A549 (cell line): ENCODE measurements at regions not wholly inside any gene's neighbourhood (a gene's known extent, or its start where the extent isn't known, plus 50 kb on each side); places are given as distances from the start of the nearest gene placed in this dataset.

Source experiments
- ATAC-seq, 2 experiments: fragments of 200-7000 bp in 1 of 2; fragments of >200 bp in 1 of 2; cut with Nextera tagmentation in 1 of 2; cut with Tn5 transposase in 1 of 2; 3 replicates each; pipeline versions ENCODE4 v1.8.0 to v1.9.1; 2018 to 2020; ENCODE audit warnings: mild to moderate bottlenecking in 1 of 2, moderate library complexity in 1 of 2
- CTCF ChIA-PET: fragments of 300-600 bp; sonication (Branson Sonifier 250); formaldehyde crosslinking; extraction: SDS; loops from one replicate; lab custom pipeline; 2021; ENCODE audit warnings: antibody characterized with exemption, inconsistent platforms; lab: Yijun Ruan, JAX
- POLR2A ChIA-PET: fragments of 350-600 bp; formaldehyde crosslinking; extraction: SDS; loops from one replicate; lab custom pipeline; 2021; ENCODE audit warnings: antibody characterized with exemption, inconsistent platforms; lab: Yijun Ruan, JAX
- DNase-seq, 2 experiments: peaks; one replicate each; pipeline versions ENCODE4 v3.0.0 to v3.0.0-alpha.2; 2011 to 2016; ENCODE audit warnings: low read depth in 1 of 2, low spot score in 1 of 2
- FAIRE-seq: peaks from 2 replicates; lab custom pipeline; 2011; peaks lifted over from hg19 to GRCh38; lab: Jason Lieb, UNC
- H3K27ac ChIP-seq, 2 experiments: fragments of >200 bp; sonication (Bioruptor Twin); formaldehyde crosslinking; 3 replicates each; pipeline ENCODE4 v1.5.1; 2016 to 2017
- H3K4me1 ChIP-seq: fragments of >200 bp; sonication (Bioruptor Twin); formaldehyde crosslinking; 3 replicates; pipeline ENCODE4 v1.6.1; 2016
- H3K4me2 ChIP-seq: fragments of >200 bp; sonication (Bioruptor Twin); formaldehyde crosslinking; 3 replicates; pipeline ENCODE4 v1.6.1; 2016
- H3K4me3 ChIP-seq: fragments of >200 bp; sonication (Bioruptor Twin); formaldehyde crosslinking; 3 replicates; pipeline ENCODE4 v1.5.1; 2016
- H3K9me3 ChIP-seq: fragments of >200 bp; sonication (Bioruptor Twin); formaldehyde crosslinking; 3 replicates; pipeline ENCODE4 v1.6.1; 2016
- BHLHE40 ChIP-seq: IDR thresholded peaks from 2 replicates; pipeline ENCODE4 v1.6.1; 2012; ENCODE audit warnings: low read depth, low read length, inconsistent platforms
- CTCF ChIP-seq: fragments of >200 bp; sonication (Bioruptor Twin); formaldehyde crosslinking; IDR thresholded peaks from 3 replicates; pipeline ENCODE4 v1.5.1; 2016
- FOXS1 ChIP-seq: fragments of 250-450 bp; sonication (Bioruptor Pico); IDR thresholded peaks from 2 replicates; pipeline ENCODE4 v1.5.0; 2020; ENCODE audit warnings: mild to moderate bottlenecking, moderate library complexity
- HDAC2 ChIP-seq: fragments of 200-600 bp; sonication (generic); IDR thresholded peaks from 2 replicates; pipeline ENCODE4 v1.6.1; 2016
- HMGXB4 ChIP-seq: fragments of 250-450 bp; sonication (Bioruptor Pico); IDR thresholded peaks from 2 replicates; pipeline ENCODE4 v1.5.0; 2021; ENCODE audit warnings: mild to moderate bottlenecking, moderate library complexity, borderline replicate concordance
- JUN ChIP-seq, 2 experiments: fragments of >200 bp; sonication (Bioruptor Twin); formaldehyde crosslinking; IDR thresholded peaks; 2 replicates in 1 of 2; 3 replicates in 1 of 2; pipeline ENCODE4 v1.6.1; 2016 to 2017
- JUNB ChIP-seq: fragments of >200 bp; sonication (Bioruptor Twin); formaldehyde crosslinking; IDR thresholded peaks from 2 replicates; pipeline ENCODE4 v1.6.1; 2016
- MYC ChIP-seq: IDR thresholded peaks from 2 replicates; pipeline ENCODE4 v1.6.1; 2012; ENCODE audit warnings: mild to moderate bottlenecking, inconsistent platforms, low read length, improper control_type of control experiment, borderline replicate concordance
- NPAS2 ChIP-seq: fragments of 250-450 bp; sonication (Bioruptor Pico); IDR thresholded peaks from 2 replicates; pipeline ENCODE4 v1.8.0; 2022; ENCODE audit warnings: mild to moderate bottlenecking, moderate library complexity, borderline replicate concordance
- PHF8 ChIP-seq: fragments of 200-600 bp; sonication (generic); IDR thresholded peaks from 2 replicates; pipeline ENCODE4 v1.6.1; 2016; ENCODE audit warnings: low read depth, mild to moderate bottlenecking, antibody characterized with exemption, moderate library complexity, borderline replicate concordance
- POLR2A ChIP-seq: IDR thresholded peaks from 2 replicates; pipeline ENCODE4 v1.6.1; 2012; ENCODE audit warnings: mild to moderate bottlenecking, low read length
- POLR2AphosphoS2 ChIP-seq: conservative IDR thresholded peaks from 2 replicates; pipeline ENCODE4 v1.6.1; 2012; ENCODE audit warnings: low read length, improper control_type of control experiment, inconsistent platforms
- RNF2 ChIP-seq: fragments of 200-600 bp; sonication (generic); IDR thresholded peaks from 2 replicates; pipeline ENCODE4 v1.6.1; 2016; ENCODE audit warnings: low read depth, mild to moderate bottlenecking, antibody characterized with exemption, moderate library complexity, borderline replicate concordance
- SMC3 ChIP-seq: fragments of >200 bp; sonication (Bioruptor Twin); formaldehyde crosslinking; IDR thresholded peaks from 3 replicates; pipeline ENCODE4 v1.6.1; 2018; ENCODE audit warnings: inconsistent platforms
- TFCP2L1 ChIP-seq: fragments of 250-450 bp; sonication (Bioruptor Pico); IDR thresholded peaks from 2 replicates; pipeline ENCODE4 v1.5.0; 2021; ENCODE audit warnings: mild to moderate bottlenecking
- ZFP36 ChIP-seq: fragments of 450-650 bp; IDR thresholded peaks from 2 replicates; pipeline ENCODE4 v1.6.1; 2014; ENCODE audit warnings: borderline replicate concordance; ENCODE audit not compliant: partially characterized antibody
- ZSCAN20 ChIP-seq: fragments of 250-450 bp; sonication (Bioruptor Pico); IDR thresholded peaks from 2 replicates; pipeline ENCODE4 v1.8.0; 2022; ENCODE audit warnings: mild to moderate bottlenecking, moderate library complexity
- WGBS: methylation state at CpG from one replicate; pipeline ENCODE4 v1.1.6; 2017; ENCODE audit errors: missing lambda C conversion rate; 5-methylcytosine and 5-hydroxymethylcytosine counted together
- TF ChIP-seq, protein P1 (sequence below): IDR thresholded peaks from 2 replicates; pipeline ENCODE4 v1.6.1; 2012

DNA sequence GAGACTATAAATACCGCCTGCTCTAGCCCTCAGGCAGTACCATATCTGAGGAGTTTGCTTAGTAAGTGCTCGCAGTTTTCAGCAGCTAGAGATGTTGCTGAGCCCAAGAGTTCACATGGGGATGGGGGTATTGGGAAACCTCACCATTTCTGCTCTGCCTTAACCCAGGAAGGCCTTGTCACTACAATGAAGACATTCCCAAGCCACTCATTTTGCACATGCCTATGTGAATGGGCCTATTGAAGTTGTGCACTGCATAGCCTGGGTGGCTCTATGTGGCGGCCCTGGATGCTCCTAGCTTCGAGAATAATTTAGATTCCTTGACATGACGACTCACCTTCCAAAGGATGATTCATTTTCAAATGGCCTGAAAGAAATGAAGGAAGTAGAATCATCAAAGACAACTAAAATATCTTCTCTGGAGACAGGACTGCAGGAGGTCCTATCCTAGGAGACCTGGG, 163.4 kb downstream of the ADAMTS15 start (continued):
- TF ChIP-seq HMGXB4 (CRISPR knock-in tag) = no peak
- no peak for TF ChIP-seq CTCF
- TF ChIP-seq POLR2AphosphoS2 = no peak
- TF ChIP-seq, protein P1, sequence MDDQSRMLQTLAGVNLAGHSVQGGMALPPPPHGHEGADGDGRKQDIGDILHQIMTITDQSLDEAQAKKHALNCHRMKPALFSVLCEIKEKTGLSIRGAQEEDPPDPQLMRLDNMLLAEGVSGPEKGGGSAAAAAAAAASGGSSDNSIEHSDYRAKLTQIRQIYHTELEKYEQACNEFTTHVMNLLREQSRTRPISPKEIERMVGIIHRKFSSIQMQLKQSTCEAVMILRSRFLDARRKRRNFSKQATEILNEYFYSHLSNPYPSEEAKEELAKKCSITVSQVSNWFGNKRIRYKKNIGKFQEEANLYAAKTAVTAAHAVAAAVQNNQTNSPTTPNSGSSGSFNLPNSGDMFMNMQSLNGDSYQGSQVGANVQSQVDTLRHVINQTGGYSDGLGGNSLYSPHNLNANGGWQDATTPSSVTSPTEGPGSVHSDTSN = no peak
- TF ChIP-seq POLR2A = no peak

DNA sequence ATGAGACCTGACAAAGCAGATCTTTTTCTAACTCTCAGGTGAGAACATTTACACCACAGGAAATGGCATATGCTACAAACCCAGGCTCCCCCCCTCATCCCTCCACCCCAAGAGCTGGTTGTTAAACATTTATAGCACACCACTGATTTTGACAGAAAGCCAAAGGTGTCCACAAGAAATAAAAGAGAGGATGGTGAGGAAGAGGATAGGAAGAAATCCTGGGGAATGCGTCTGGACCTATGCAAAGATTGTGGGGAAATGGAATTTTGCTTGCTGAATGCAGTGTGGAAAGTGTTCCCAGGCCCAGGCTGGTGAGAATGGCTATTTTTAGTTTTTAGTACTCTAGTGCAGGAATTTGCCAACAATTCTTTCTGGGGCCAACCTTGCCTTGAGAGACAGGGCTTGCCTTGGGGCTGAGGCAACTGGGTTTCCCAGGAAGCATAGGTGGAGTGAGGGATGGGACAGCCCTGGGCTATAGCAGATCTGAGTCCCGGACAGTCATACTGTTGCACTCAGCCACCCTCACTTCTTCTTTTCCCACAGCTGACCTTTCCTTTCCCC, 163.9 kb downstream of the ADAMTS15 start:
- peak; percentile 28 to 50 for DNase-seq
- FAIRE-seq = peak; percentile 59
- POLR2A ChIA-PET = no interaction called here
- peak; percentile 68 to 74 for ATAC-seq
- TF ChIP-seq JUNB = peak; percentile 8; the same call in 1 of the 2 replicates
- TF ChIP-seq BHLHE40 = no peak
- H3K9me3 ChIP-seq = no peaks in the 10 kb centered on the region
- CTCF ChIA-PET = interaction anchor here (0.8 to 2.3 kb wide), 2 partner anchors 19 to 24 kb away, joined by 3 to 8 read pairs; no protein-coding TSS in a partner anchor
- H3K4me3 ChIP-seq = no peak overlapping the region
- H3K27ac ChIP-seq = peak overlapping the region; percentile 77 to 87
- peak overlapping the region; percentile 50 for H3K4me2 ChIP-seq
- 27% methylated on average over 2 of the region's 2 CpGs for WGBS
- H3K4me1 ChIP-seq = peaks cover 28% of the 10 kb centered on the region

GRCh38 chr11:130613396-130613795, 165.0 kb downstream of the ADAMTS15 start:
- ChIA-PET POLR2A (no interaction called here), CTCF (interaction anchor here (0.8 to 2.3 kb wide), 2 partner anchors 18 to 23 kb away, joined by 3 to 8 read pairs; no protein-coding TSS in a partner anchor)
- Histone ChIP-seq H3K27ac (peak overlapping the region; percentile 77 to 87), H3K4me2 (no peak overlapping the region), H3K4me3 (no peak overlapping the region), H3K4me1 (peaks cover 28% of the 10 kb centered on the region), H3K9me3 (no peaks in the 10 kb centered on the region)
- FAIRE-seq (no peak), ATAC-seq (no peak), DNase-seq (no peak)
- 99% methylated on average over 4 of the region's 4 CpGs for WGBS
- no peak for TF ChIP-seq ZFP36
- TF ChIP-seq SMC3 = no peak
- TF ChIP-seq RNF2 = no peak
- TF ChIP-seq POLR2AphosphoS2 = no peak
- no peak for TF ChIP-seq HDAC2

DNA sequence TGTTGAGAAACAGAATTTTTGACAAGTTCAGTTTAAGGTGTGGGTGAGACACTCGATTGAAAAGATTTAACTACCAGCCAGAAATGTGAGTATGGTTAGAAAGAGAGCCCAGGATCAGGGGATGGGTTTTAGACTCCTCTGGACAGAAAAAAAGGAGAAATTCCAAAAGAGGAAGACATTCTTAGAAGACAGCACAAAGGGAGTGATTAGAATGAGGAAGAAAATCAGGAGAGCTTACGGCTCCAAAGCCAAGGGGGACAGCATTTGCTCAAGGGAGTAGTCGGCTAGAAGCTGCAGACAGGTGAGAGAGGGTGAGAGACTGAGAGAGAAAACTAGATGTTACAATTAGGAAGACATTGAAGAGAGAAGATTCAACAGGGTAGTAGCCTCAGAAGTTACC, 166.1 kb downstream of the ADAMTS15 start:
- H3K27ac ChIP-seq = no peak overlapping the region; a peak in 1 of 6 replicates
- 77% methylated on average over 3 of the region's 3 CpGs for WGBS
- no peak overlapping the region for H3K4me2 ChIP-seq
- TF ChIP-seq PHF8 (no peak), ZSCAN20 (CRISPR knock-in tag) (no peak), POLR2A (no peak), NPAS2 (CRISPR knock-in tag) (no peak), FOXS1 (CRISPR knock-in tag) (no peak), JUNB (no peak), CTCF (no peak), TFCP2L1 (CRISPR knock-in tag) (no peak), MYC (no peak), JUN (IDR thresholded peaks at IDR 0.05) (no peak)
- TF ChIP-seq, protein P1 = no peak
- TF ChIP-seq, all 56 proteins: peak for 0
- Histone ChIP-seq H3K9me3 (no peaks in the 10 kb centered on the region), H3K4me3 (no peak overlapping the region), H3K4me1 (peaks cover 28% of the 10 kb centered on the region)
- CTCF ChIA-PET = no interaction called here
- ATAC-seq (no peak), DNase-seq (no peak), FAIRE-seq (no peak)
- POLR2A ChIA-PET = no interaction called here
